Brain microvascular endothelial cell (primary cell): ENCODE measurements at regions not wholly inside any gene's neighbourhood (a gene's known extent, or its start where the extent isn't known, plus 50 kb on each side); places are given as distances from the start of the nearest gene placed in this dataset.

Experiments
- DNase-seq: peaks from one replicate; pipeline ENCODE4 v3.0.0-alpha.2; 2020
- H3K27ac ChIP-seq: fragments of 250-450 bp; sonication (Bioruptor Pico); 2 replicates; pipeline ENCODE4 v1.5.1; 2020; ENCODE audit warnings: mild to moderate bottlenecking, moderate library complexity
- H3K27me3 ChIP-seq: fragments of 250-450 bp; sonication (Bioruptor Pico); replicated peaks from 2 replicates; pipeline ENCODE4 v1.5.1; 2020; ENCODE audit warnings: mild to moderate bottlenecking
- H3K36me3 ChIP-seq: fragments of 250-450 bp; sonication (Bioruptor Pico); replicated peaks from 2 replicates; pipeline ENCODE4 v1.5.1; 2020; ENCODE audit warnings: mild to moderate bottlenecking
- H3K4me3 ChIP-seq: 2 replicates; pipeline ENCODE4 v1.5.1; 2011; ENCODE audit warnings: low read depth, mild to moderate bottlenecking, control low read depth, low read length, moderate library complexity
- CTCF ChIP-seq: IDR thresholded peaks from 2 replicates; pipeline ENCODE4 v1.5.1; 2011; ENCODE audit warnings: low read depth, mild to moderate bottlenecking, moderate library complexity, low read length, control low read depth, inconsistent platforms; ENCODE audit errors: missing control alignments
- in situ Hi-C: cut with HindIII; loops from 2 replicates; pipeline ENCODE4 v1.10.0; 2017; ENCODE audit warnings: low sequenced_read_pairs, low pct_ligation_motif_present

DNA sequence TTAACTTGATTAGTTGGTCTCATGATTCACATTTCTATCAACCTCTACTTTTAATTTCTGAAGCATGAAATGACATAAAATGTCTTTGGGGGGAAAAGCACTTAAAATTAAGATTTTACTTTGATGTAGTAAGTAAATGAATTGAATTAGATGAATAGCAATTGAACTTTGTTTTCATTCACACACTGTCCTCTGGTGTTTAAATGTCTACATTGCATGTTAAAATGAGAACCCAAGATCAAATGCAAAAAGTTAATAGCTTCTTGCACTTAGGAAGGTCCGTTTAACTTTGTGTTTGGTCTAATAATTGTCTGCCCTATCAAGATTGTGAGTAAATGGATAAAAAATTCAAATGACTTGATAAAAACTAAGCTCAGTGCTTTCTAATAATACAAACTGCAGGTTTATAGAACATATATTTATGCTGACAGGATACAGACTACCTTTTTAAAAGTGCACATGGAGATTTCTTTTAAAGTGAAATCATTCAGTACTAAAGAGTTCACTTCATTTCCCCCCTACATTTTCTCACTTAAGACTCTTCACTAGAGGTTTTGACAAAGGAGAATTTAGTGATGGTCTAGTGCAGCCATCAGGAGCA lies 156.2 kb upstream of the NABP1 start:
- in situ Hi-C loops = no loop called here
- no peaks in the 10 kb centered on the region for H3K36me3 ChIP-seq
- H3K4me3 ChIP-seq = no peak overlapping the region
- H3K27ac ChIP-seq = no peak overlapping the region
- H3K27me3 ChIP-seq = no peaks in the 10 kb centered on the region
- no peak for DNase-seq
- peak; percentile 43 for TF ChIP-seq CTCF

GRCh38 chr2:191522478-191523120 lies 155.3 kb upstream of the NABP1 start:
- no peaks in the 10 kb centered on the region for H3K27me3 ChIP-seq
- no peak overlapping the region for H3K4me3 ChIP-seq
- no peak for TF ChIP-seq CTCF
- H3K36me3 ChIP-seq = no peaks in the 10 kb centered on the region
- in situ Hi-C loops = no loop called here
- no peak for DNase-seq
- no peak overlapping the region for H3K27ac ChIP-seq

GRCh38 chr2:191526091-191526490 lies 151.8 kb upstream of the NABP1 start:
- H3K36me3 ChIP-seq = no peaks in the 10 kb centered on the region
- in situ Hi-C loops = no loop called here
- H3K27ac ChIP-seq = no peak overlapping the region
- TF ChIP-seq CTCF = no peak
- no peak overlapping the region for H3K4me3 ChIP-seq
- no peak for DNase-seq
- H3K27me3 ChIP-seq = no peaks in the 10 kb centered on the region

GRCh38 chr2:191526536-191526935 lies 151.4 kb upstream of the NABP1 start:
- H3K36me3 ChIP-seq = no peaks in the 10 kb centered on the region
- H3K4me3 ChIP-seq = no peak overlapping the region
- no peaks in the 10 kb centered on the region for H3K27me3 ChIP-seq
- in situ Hi-C loops = no loop called here
- H3K27ac ChIP-seq = no peak overlapping the region
- no peak for TF ChIP-seq CTCF
- no peak for DNase-seq

- no peaks in the 10 kb centered on the region for H3K27me3 ChIP-seq
- DNase-seq = no peak
- in situ Hi-C loops = no loop called here
- no peak overlapping the region for H3K4me3 ChIP-seq
- H3K27ac ChIP-seq = no peak overlapping the region
- no peaks in the 10 kb centered on the region for H3K36me3 ChIP-seq
- TF ChIP-seq CTCF = no peak
Observed at GRCh38 chr2:191526953-191527556, 150.9 kb upstream of the NABP1 start.
